ENCODE measurements at regions not wholly inside any gene's neighbourhood (a gene's known extent, or its start where the extent isn't known, plus 50 kb on each side); places are given as distances from the start of the nearest gene placed in this dataset.
A peak's percentile ranks its signal among the peaks of the same experiment; 100 is the strongest.

GRCh38 chr15:94164202-94164807 is 67.1 kb upstream of the MCTP2 start:
- no peak for TF ChIP-seq POLR2A (IDR thresholded peaks at IDR 0.05)
- TF ChIP-seq, protein P1, sequence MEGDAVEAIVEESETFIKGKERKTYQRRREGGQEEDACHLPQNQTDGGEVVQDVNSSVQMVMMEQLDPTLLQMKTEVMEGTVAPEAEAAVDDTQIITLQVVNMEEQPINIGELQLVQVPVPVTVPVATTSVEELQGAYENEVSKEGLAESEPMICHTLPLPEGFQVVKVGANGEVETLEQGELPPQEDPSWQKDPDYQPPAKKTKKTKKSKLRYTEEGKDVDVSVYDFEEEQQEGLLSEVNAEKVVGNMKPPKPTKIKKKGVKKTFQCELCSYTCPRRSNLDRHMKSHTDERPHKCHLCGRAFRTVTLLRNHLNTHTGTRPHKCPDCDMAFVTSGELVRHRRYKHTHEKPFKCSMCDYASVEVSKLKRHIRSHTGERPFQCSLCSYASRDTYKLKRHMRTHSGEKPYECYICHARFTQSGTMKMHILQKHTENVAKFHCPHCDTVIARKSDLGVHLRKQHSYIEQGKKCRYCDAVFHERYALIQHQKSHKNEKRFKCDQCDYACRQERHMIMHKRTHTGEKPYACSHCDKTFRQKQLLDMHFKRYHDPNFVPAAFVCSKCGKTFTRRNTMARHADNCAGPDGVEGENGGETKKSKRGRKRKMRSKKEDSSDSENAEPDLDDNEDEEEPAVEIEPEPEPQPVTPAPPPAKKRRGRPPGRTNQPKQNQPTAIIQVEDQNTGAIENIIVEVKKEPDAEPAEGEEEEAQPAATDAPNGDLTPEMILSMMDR (IDR thresholded peaks at IDR 0.05): peak; percentile 40 to 71 (median 50)

Data from uterus (tissue), 2 donors.